GM12872 (cell line): ENCODE measurements at regions not wholly inside any gene's neighbourhood (a gene's known extent, or its start where the extent isn't known, plus 50 kb on each side); places are given as distances from the start of the nearest gene placed in this dataset.

Source experiments
- CTCF ChIP-seq: IDR thresholded peaks from 3 replicates; pipeline ENCODE4 v1.5.1; 2011; ENCODE audit warnings: low read depth, mild to moderate bottlenecking, low read length, moderate library complexity; ENCODE audit not compliant: insufficient read depth

- no peak for TF ChIP-seq CTCF
Measured at GRCh38 chr6:98547151-98547550, 287.2 kb upstream of the POU3F2 start.

GRCh38 chr6:98547634-98548033 lies 286.7 kb upstream of the POU3F2 start:
- TF ChIP-seq CTCF, result no peak

GRCh38 chr6:98548301-98548700 lies 286.1 kb upstream of the POU3F2 start:
- TF ChIP-seq CTCF, result no peak

- no peak for TF ChIP-seq CTCF
Measured at GRCh38 chr6:98560418-98560817, 274.0 kb upstream of the POU3F2 start.

GRCh38 chr6:98560841-98561240 lies 273.5 kb upstream of the POU3F2 start:
- TF ChIP-seq CTCF, result no peak

- TF ChIP-seq CTCF, result no peak
Measured at GRCh38 chr6:98566126-98566525, 268.2 kb upstream of the POU3F2 start.

- TF ChIP-seq CTCF, result no peak
Measured at GRCh38 chr6:98572579-98572978, 261.8 kb upstream of the POU3F2 start.

- no peak for TF ChIP-seq CTCF
Measured at GRCh38 chr6:98574984-98575383, 259.4 kb upstream of the POU3F2 start.
